ENCODE measurements at regions not wholly inside any gene's neighbourhood (a gene's known extent, or its start where the extent isn't known, plus 50 kb on each side); places are given as distances from the start of the nearest gene placed in this dataset.

DNA sequence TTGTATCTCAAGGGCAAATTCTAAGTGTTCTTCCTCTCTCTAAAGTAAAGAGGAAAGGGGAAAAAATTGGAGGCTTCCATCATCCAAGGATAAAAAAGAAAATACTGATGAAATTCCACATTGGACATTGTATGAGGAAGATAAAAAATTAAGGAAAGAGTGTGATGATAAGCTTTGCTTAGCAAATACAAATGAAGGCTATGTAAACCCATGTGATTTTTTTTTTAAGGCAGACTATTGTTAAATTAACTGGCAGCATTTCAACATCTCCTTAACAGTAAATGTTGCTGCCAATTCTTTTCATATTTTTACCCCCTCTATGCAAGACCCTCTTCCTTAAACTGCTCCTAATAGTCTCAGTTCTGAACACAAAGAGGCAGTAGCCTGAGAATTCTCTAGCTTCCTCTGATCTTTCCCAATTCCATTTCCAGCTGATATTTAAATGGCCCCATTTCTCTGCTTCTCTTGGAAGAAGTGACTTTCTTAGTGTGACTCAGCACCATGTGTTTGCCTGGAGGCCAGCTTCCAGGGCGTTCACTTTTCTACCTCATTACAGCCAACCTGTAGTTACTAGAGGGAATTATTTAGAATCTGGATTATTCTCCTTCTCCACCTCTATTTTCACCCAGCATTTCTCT lies 159.7 kb downstream of the TLE1 start:
- no peak for DNase-seq
- peaks cover 3% of the 10 kb centered on the region for H3K27me3 Mint-ChIP-seq (ENCODE audit: unreplicated experiment)
- peak overlapping the region; percentile 15 for H3K27ac Mint-ChIP-seq (ENCODE audit: unreplicated experiment)
- H3K36me3 Mint-ChIP-seq (ENCODE audit: unreplicated experiment) = no peaks in the 10 kb centered on the region
- TF ChIP-seq CTCF (IDR thresholded peaks at IDR 0.05; ENCODE audit: partially characterized antibody, unreplicated experiment) = no peak
- H3K4me1 Mint-ChIP-seq (ENCODE audit: low read depth, unreplicated experiment) = peaks cover 5% of the 10 kb centered on the region
- no peak overlapping the region for H3K4me3 Mint-ChIP-seq (ENCODE audit: unreplicated experiment)
- no peaks in the 10 kb centered on the region for H3K9me3 Mint-ChIP-seq (ENCODE audit: unreplicated experiment)

DNA sequence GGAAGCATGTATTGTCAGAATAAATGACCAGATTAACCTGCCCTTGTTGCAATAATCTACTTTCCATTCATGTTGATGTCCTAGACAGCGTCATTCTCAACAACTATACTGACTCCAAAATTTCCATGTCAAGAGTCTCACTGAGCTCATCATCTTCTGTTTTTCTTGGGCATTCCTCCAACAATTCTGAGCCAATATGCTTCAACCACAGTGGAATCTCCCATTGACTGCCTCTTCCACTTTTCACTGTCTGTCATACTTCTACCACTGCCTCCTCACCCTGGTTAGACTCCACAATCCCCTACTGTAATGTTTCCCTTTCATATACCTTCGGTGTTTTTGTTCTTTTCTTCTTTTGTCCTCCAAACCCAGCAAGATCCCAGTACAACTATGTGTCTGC lies 162.8 kb downstream of the TLE1 start:
- peaks cover 3% of the 10 kb centered on the region for H3K27me3 Mint-ChIP-seq (ENCODE audit: unreplicated experiment)
- H3K27ac Mint-ChIP-seq (ENCODE audit: unreplicated experiment) = no peak overlapping the region
- TF ChIP-seq CTCF (IDR thresholded peaks at IDR 0.05; ENCODE audit: partially characterized antibody, unreplicated experiment) = no peak
- H3K36me3 Mint-ChIP-seq (ENCODE audit: unreplicated experiment) = no peaks in the 10 kb centered on the region
- no peaks in the 10 kb centered on the region for H3K9me3 Mint-ChIP-seq (ENCODE audit: unreplicated experiment)
- DNase-seq = no peak
- peaks cover 5% of the 10 kb centered on the region for H3K4me1 Mint-ChIP-seq (ENCODE audit: low read depth, unreplicated experiment)
- H3K4me3 Mint-ChIP-seq (ENCODE audit: unreplicated experiment) = no peak overlapping the region

- H3K4me1 Mint-ChIP-seq (ENCODE audit: low read depth, unreplicated experiment) = peaks cover 7% of the 10 kb centered on the region
- no peak for DNase-seq
Measured at GRCh38 chr9:81522716-81523551, 166.4 kb downstream of the TLE1 start.

DNA sequence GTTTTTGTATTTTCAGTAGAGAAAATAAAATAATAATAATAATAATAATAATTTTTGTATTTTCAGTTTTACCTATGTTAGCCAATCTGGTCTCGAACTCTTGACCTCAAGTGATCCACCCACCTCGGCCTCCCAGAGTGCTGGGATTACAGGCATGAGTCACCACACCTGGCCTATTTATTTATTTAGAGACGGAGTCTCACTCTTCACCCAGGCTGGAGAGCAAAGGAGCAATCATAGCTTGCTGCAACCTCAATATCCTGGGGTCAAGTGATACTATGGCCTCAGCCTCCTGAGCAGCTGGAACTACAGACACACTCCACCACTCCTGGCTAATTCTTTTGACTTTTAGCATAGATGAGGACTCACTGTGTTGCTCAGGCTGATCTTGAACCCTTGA lies 167.5 kb downstream of the TLE1 start:
- DNase-seq = no peak
- Mint-ChIP-seq H3K36me3 (ENCODE audit: unreplicated experiment) (no peaks in the 10 kb centered on the region), H3K4me1 (ENCODE audit: low read depth, unreplicated experiment) (peaks cover 7% of the 10 kb centered on the region), H3K9me3 (ENCODE audit: unreplicated experiment) (no peaks in the 10 kb centered on the region), H3K27me3 (ENCODE audit: unreplicated experiment) (peaks cover 3% of the 10 kb centered on the region), H3K4me3 (ENCODE audit: unreplicated experiment) (no peak overlapping the region), H3K27ac (ENCODE audit: unreplicated experiment) (no peak overlapping the region)
- no peak for TF ChIP-seq CTCF (IDR thresholded peaks at IDR 0.05; ENCODE audit: partially characterized antibody, unreplicated experiment)

More at GRCh38 chr9:81522716-81523551, 166.4 kb downstream of the TLE1 start:
- H3K27me3 Mint-ChIP-seq (ENCODE audit: unreplicated experiment) = peaks cover 5% of the 10 kb centered on the region
- H3K4me3 Mint-ChIP-seq (ENCODE audit: unreplicated experiment) = no peak overlapping the region
- TF ChIP-seq CTCF (IDR thresholded peaks at IDR 0.05; ENCODE audit: partially characterized antibody, unreplicated experiment) = peak; percentile 58
- no peaks in the 10 kb centered on the region for H3K9me3 Mint-ChIP-seq (ENCODE audit: unreplicated experiment)
- H3K27ac Mint-ChIP-seq (ENCODE audit: unreplicated experiment) = no peak overlapping the region
- no peaks in the 10 kb centered on the region for H3K36me3 Mint-ChIP-seq (ENCODE audit: unreplicated experiment)
